PC-9 (cell line): ENCODE measurements at regions not wholly inside any gene's neighbourhood (a gene's known extent, or its start where the extent isn't known, plus 50 kb on each side); places are given as distances from the start of the nearest gene placed in this dataset.

Experiments used
- CTCF ChIP-seq: fragments of 200-600 bp; sonication (generic); conservative IDR thresholded peaks from 2 replicates; pipeline ENCODE4 v1.6.1; 2017; ENCODE audit warnings: mixed run types, antibody characterized with exemption, mild to moderate bottlenecking, moderate library complexity
- EZH2 ChIP-seq: fragments of 200-600 bp; sonication (generic); IDR thresholded peaks from 2 replicates; pipeline ENCODE4 v1.8.0; 2017; ENCODE audit warnings: antibody characterized with exemption, low read depth

DNA sequence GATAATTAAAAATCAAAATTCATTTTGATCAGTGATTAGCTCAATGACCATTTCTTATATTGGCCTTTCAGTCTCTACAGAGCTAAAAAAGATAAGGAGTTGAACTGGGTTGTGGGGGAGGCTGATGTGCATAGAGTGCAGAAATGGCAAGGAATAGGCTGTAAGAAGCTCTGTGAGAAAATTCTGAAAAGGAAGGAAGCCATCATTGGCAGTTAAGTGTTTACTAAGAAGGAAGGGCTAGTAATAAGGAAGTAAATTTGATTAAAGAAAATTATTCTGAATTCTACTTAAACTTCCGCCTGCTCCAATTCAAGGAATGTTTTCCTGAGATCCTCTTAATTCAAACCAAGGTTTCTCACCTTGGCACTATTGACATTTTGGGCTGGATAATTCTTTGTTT is 187.5 kb downstream of the MZT1 start:
- TF ChIP-seq CTCF (no peak), EZH2 (no peak)
